ENCODE measurements at regions not wholly inside any gene's neighbourhood (a gene's known extent, or its start where the extent isn't known, plus 50 kb on each side); places are given as distances from the start of the nearest gene placed in this dataset.
"Not testable (repeated sequence)": the region's sequence is repeated elsewhere in the genome, so short reads cannot be mapped to it uniquely, and the experiment has no call there.

DNA sequence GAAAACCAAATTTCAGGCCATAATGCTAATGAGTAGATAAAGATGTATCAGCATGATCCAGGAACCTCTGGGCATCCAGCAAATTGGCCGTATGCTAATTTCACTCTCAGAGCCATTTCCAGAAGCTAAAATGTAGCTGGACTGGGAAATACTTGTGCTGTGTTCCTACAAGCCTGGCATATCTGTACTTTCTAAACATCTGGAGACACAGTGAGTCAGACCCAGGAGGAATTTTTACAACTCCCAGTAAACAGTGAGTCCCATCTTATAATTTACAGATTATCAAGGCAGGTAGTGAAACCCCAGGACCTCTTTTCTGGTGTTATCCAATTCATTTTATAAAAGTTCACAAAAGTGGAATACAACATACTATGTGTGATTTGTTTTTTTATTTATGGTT lies 683.0 kb upstream of the ADGRB3 start:
- Mint-ChIP-seq H3K4me1 (no peaks in the 10 kb centered on the region), H3K36me3 (ENCODE audit: low read depth) (no peaks in the 10 kb centered on the region), H3K27me3 (ENCODE audit: low read depth, poor library complexity) (no peaks in the 10 kb centered on the region), H3K27ac (no peak overlapping the region), H3K9me3 (peaks cover 37% of the 10 kb centered on the region), H3K4me3 (no peak overlapping the region)
- TF ChIP-seq CTCF (IDR thresholded peaks at IDR 0.05), result no peak
- no peak for DNase-seq

GRCh38 chr6:67947762-67948161 lies 687.3 kb upstream of the ADGRB3 start:
- not testable (repeated sequence) for H3K36me3 Mint-ChIP-seq (ENCODE audit: low read depth); H3K27ac Mint-ChIP-seq; H3K4me3 Mint-ChIP-seq; H3K4me1 Mint-ChIP-seq; DNase-seq; H3K27me3 Mint-ChIP-seq (ENCODE audit: low read depth, poor library complexity)
- H3K9me3 Mint-ChIP-seq, result peaks cover 16% of the 10 kb centered on the region

DNA sequence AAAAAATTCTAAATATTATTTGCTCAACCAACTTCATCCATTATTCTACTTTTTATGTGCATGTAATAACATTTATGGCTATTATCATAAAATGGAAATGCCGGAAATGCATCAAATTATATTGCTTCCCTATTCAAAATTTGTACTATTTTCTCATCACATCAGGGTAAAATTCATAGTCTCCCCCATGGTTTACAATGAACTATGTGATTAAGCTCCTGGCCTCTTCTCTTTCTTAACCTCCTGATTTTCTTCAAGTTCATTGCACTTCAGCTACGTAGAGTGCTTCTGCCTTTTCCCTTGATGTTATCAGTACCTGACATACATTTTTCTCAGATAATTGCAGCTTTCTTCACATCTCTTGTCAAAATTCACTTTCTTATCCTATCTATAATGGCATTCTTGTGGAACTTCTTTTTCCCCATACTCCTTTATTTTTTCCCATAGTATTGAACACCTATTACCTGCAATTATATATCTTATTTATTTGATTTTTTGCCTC lies 699.1 kb upstream of the ADGRB3 start:
- no peaks in the 10 kb centered on the region for H3K36me3 Mint-ChIP-seq (ENCODE audit: low read depth)
- H3K27me3 Mint-ChIP-seq (ENCODE audit: low read depth, poor library complexity), result no peaks in the 10 kb centered on the region
- TF ChIP-seq CTCF (IDR thresholded peaks at IDR 0.05), result no peak
- H3K27ac Mint-ChIP-seq, result no peak overlapping the region
- H3K4me1 Mint-ChIP-seq, result no peaks in the 10 kb centered on the region
- no peaks in the 10 kb centered on the region for H3K9me3 Mint-ChIP-seq
- no peak for DNase-seq
- no peak overlapping the region for H3K4me3 Mint-ChIP-seq

DNA sequence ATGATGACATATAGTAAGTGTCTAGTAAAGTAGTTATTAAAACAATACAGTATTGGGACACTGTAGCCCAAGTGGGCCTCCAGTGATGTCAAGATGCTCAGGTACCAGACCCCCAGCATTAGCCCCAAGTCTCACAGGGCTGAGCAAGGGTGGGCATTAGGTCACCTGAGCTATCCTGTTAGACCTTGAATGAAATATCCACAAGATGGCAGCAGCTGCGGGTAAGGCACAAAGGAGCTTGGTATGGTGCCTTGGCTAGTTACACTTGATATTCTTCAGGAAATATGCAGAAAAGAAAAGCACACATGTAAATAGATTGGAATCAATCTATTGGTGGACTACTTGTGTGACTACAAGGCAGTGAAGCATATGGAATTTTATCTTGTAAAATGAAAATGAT lies 701.8 kb upstream of the ADGRB3 start:
- H3K4me3 Mint-ChIP-seq, result no peak overlapping the region
- H3K27me3 Mint-ChIP-seq (ENCODE audit: low read depth, poor library complexity), result no peaks in the 10 kb centered on the region
- TF ChIP-seq CTCF (IDR thresholded peaks at IDR 0.05), result peak; percentile 22
- no peaks in the 10 kb centered on the region for H3K36me3 Mint-ChIP-seq (ENCODE audit: low read depth)
- H3K4me1 Mint-ChIP-seq, result no peaks in the 10 kb centered on the region
- peak; percentile 4 for DNase-seq
- H3K9me3 Mint-ChIP-seq, result peaks cover 7% of the 10 kb centered on the region
- H3K27ac Mint-ChIP-seq, result no peak overlapping the region

GRCh38 chr6:67922588-67922987 lies 712.5 kb upstream of the ADGRB3 start:
- H3K27ac Mint-ChIP-seq; H3K27me3 Mint-ChIP-seq (ENCODE audit: low read depth, poor library complexity); H3K4me3 Mint-ChIP-seq; H3K9me3 Mint-ChIP-seq; H3K36me3 Mint-ChIP-seq (ENCODE audit: low read depth); H3K4me1 Mint-ChIP-seq; DNase-seq: not testable (repeated sequence)

DNA sequence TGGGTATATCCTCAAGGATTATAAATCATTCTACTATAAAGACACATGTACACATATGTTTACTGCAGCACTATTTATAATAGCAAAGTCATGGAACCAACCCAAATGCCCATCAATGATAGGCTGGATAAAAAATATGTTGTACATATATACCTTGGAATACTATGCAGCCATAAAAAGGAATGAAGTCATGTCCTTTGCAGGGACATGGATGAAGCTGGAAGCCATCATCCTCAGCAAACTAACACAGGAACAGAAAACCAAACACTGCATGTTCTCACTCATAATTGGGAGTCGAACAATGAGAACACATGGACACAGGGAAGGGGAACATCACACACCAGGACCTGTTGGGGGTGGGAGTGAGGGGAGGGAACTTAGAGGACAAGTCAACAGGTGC lies 715.0 kb upstream of the ADGRB3 start:
- H3K27ac Mint-ChIP-seq; H3K4me1 Mint-ChIP-seq; H3K4me3 Mint-ChIP-seq; DNase-seq; H3K9me3 Mint-ChIP-seq; H3K36me3 Mint-ChIP-seq (ENCODE audit: low read depth); H3K27me3 Mint-ChIP-seq (ENCODE audit: low read depth, poor library complexity): not testable (repeated sequence)

DNA sequence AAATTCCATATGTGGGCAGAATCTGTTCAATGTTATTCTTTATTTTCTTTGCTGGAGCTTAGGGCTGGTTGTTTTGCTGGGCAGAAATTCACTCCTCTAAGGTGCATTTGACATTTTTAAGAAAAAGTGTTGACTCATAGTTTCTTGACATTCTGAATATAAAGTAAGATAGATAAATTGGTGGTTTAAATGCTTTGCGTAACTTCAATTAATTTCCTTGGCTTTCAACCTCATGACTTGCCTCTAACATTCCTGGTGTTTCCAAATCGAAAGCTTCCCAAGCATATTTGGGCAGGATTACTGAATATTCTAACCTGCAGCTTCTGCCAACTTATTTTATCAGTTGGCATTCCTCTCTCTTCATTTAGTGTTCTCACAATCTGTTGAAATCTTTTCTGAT lies 718.7 kb upstream of the ADGRB3 start:
- no peak for DNase-seq
- no peak for TF ChIP-seq CTCF (IDR thresholded peaks at IDR 0.05)
- H3K27me3 Mint-ChIP-seq (ENCODE audit: low read depth, poor library complexity), result no peaks in the 10 kb centered on the region
- no peak overlapping the region for H3K4me3 Mint-ChIP-seq
- H3K9me3 Mint-ChIP-seq, result no peaks in the 10 kb centered on the region
- no peak overlapping the region for H3K27ac Mint-ChIP-seq
- H3K36me3 Mint-ChIP-seq (ENCODE audit: low read depth), result no peaks in the 10 kb centered on the region
- no peaks in the 10 kb centered on the region for H3K4me1 Mint-ChIP-seq
